CD4-positive, alpha-beta memory T cell (primary cell): ENCODE measurements at regions not wholly inside any gene's neighbourhood (a gene's known extent, or its start where the extent isn't known, plus 50 kb on each side); places are given as distances from the start of the nearest gene placed in this dataset.

Experiments
- CTCF ChIA-PET: fragments of 350-600 bp; sonication (Branson Sonifier 250); formaldehyde crosslinking; loops from one replicate; lab custom pipeline; 2021; ENCODE audit warnings: inconsistent platforms; ENCODE audit not compliant: partially characterized antibody; lab: Charles Lee
- POLR2A ChIA-PET: fragments of 350-600 bp; sonication (Branson Sonifier 250); formaldehyde crosslinking; loops from one replicate; lab custom pipeline; 2021; ENCODE audit not compliant: partially characterized antibody; lab: Charles Lee
- DNase-seq, 5 donors: peaks; one replicate each; pipeline versions ENCODE4 v3.0.0 to v3.0.0-alpha.2; 2020 to 2022; ENCODE audit warnings: mixed read lengths in 1 of 5
- H3K27ac ChIP-seq: one replicate; pipeline ENCODE4 v1.7.0; 2013; ENCODE audit warnings: low read depth, low read length
- H3K27me3 ChIP-seq: 2 replicates; pipeline ENCODE4 v1.7.0; 2013; ENCODE audit warnings: mild to moderate bottlenecking, low read length, moderate library complexity; ENCODE audit not compliant: insufficient read depth
- H3K36me3 ChIP-seq: 2 replicates; pipeline ENCODE4 v1.7.0; 2013; ENCODE audit warnings: mild to moderate bottlenecking, low read length, moderate library complexity; ENCODE audit not compliant: insufficient read depth
- H3K4me1 ChIP-seq: 2 replicates; pipeline ENCODE4 v1.7.0; 2013; ENCODE audit warnings: mild to moderate bottlenecking, low read length, moderate library complexity; ENCODE audit not compliant: insufficient read depth
- H3K4me3 ChIP-seq, 2 donors: one replicate each; pipeline ENCODE4 v1.7.0; 2013; ENCODE audit warnings: low read length in 2 of 2, mild to moderate bottlenecking in 1 of 2
- H3K9me3 ChIP-seq, 2 donors: one replicate each; pipeline ENCODE4 v1.7.0; 2013; ENCODE audit warnings: low read length in 2 of 2, control low read depth in 1 of 2; ENCODE audit not compliant: control insufficient read depth in 1 of 2
- H3K27ac Mint-ChIP-seq, 7 donors: one replicate each; pipeline ENCODE4 v1.8.0; 2020 to 2021; ENCODE audit warnings: mixed read lengths in 7 of 7, mild to moderate bottlenecking in 6 of 7, inconsistent platforms in 3 of 7, moderate library complexity in 3 of 7
- H3K27me3 Mint-ChIP-seq, 2 donors: one replicate each; pipeline ENCODE4 v1.8.0; 2020 to 2021; ENCODE audit warnings: mixed read lengths in 2 of 2
- H3K36me3 Mint-ChIP-seq, 2 donors: one replicate each; pipeline ENCODE4 v1.8.0; 2020 to 2021; ENCODE audit warnings: mixed read lengths in 2 of 2, inconsistent platforms in 1 of 2, mild to moderate bottlenecking in 1 of 2
- H3K4me1 Mint-ChIP-seq, 4 donors: one replicate each; pipeline ENCODE4 v1.8.0; 2020 to 2021; ENCODE audit warnings: mixed read lengths in 4 of 4, mild to moderate bottlenecking in 1 of 4
- H3K4me3 Mint-ChIP-seq, 8 donors: one replicate each; pipeline ENCODE4 v1.8.0; 2020 to 2021; ENCODE audit warnings: mixed read lengths in 8 of 8, mild to moderate bottlenecking in 7 of 8, moderate library complexity in 6 of 8, inconsistent platforms in 3 of 8
- H3K9me3 Mint-ChIP-seq, 8 donors: one replicate each; pipeline ENCODE4 v1.8.0; 2020 to 2021; ENCODE audit warnings: mixed read lengths in 8 of 8, mild to moderate bottlenecking in 5 of 8, inconsistent platforms in 3 of 8, moderate library complexity in 1 of 8
- intact Hi-C: fragments of 100-400 bp; cut with micrococcal nuclease; formaldehyde crosslinking; loops from one replicate; pipeline ENCODE4 v1.15.1; 2023

DNA sequence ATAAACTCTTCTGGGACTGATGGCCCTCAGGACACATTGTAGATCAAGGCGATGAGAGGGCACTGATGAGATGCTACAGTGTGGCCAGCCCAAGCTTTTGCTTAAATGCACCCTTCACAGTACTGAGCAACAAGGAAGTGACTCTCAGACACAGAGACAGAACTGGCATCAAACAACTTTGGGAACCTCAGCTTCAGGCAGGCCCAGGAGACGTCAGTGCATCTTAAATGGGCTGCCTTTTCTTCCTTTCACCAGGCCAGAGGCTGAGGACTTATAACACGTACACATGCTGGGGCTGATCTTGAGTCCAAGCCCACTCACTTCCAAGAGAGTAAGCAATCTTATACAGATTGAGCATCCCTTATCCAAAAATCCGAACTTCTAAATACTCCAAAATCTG is 386.1 kb upstream of the C16orf82 start:
- intact Hi-C loops: no loop called here
- Mint-ChIP-seq H3K9me3 (peaks cover 0 to 4% (median 0%) of the 10 kb centered on the region in 8 donors), H3K4me1 (no peaks in the 10 kb centered on the region), H3K36me3 (no peaks in the 10 kb centered on the region), H3K27ac (no peak overlapping the region), H3K4me3 (no peak overlapping the region), H3K27me3 (peaks cover 3 to 4% of the 10 kb centered on the region in 2 donors)
- Histone ChIP-seq H3K36me3 (no peaks in the 10 kb centered on the region), H3K4me1 (no peaks in the 10 kb centered on the region), H3K4me3 (no peak overlapping the region), H3K27me3 (no peaks in the 10 kb centered on the region), H3K27ac (no peak overlapping the region), H3K9me3 (no peaks in the 10 kb centered on the region)
- POLR2A ChIA-PET: no interaction called here
- DNase-seq: no peak
- CTCF ChIA-PET: no interaction called here

DNA sequence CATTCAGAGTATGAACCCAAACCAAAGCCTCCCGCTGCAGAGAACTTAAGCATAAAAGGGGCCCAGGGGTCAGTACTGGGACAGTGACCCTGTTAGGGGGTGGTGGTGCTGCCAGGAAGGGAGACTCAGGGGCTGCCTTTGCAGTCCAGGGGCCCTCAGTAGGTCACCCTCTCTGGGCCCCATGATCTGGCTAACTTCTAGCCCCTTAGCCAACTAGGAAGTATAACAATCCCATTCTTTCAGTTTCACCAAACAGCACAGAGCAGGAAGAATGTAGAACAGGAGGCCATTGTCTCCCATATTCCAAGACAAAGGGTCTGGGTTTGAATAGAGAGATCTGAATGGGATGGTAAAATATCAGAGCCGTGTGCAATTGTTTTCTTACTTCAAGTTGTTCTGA is 378.6 kb upstream of the C16orf82 start:
- H3K27ac Mint-ChIP-seq: no peak overlapping the region
- no peaks in the 10 kb centered on the region for H3K36me3 Mint-ChIP-seq
- no peaks in the 10 kb centered on the region for H3K4me1 ChIP-seq
- no peak for DNase-seq
- H3K4me1 Mint-ChIP-seq: no peaks in the 10 kb centered on the region
- CTCF ChIA-PET: no interaction called here
- H3K36me3 ChIP-seq: no peaks in the 10 kb centered on the region
- intact Hi-C loops: no loop called here
- H3K4me3 ChIP-seq: no peak overlapping the region
- POLR2A ChIA-PET: no interaction called here
- H3K4me3 Mint-ChIP-seq: no peak overlapping the region
- H3K27me3 Mint-ChIP-seq: peaks cover 2 to 10% of the 10 kb centered on the region in 2 donors
- H3K9me3 ChIP-seq: no peaks in the 10 kb centered on the region
- no peaks in the 10 kb centered on the region for H3K27me3 ChIP-seq
- H3K27ac ChIP-seq: no peak overlapping the region
- H3K9me3 Mint-ChIP-seq: peaks cover 0 to 6% (median 0%) of the 10 kb centered on the region in 8 donors

DNA sequence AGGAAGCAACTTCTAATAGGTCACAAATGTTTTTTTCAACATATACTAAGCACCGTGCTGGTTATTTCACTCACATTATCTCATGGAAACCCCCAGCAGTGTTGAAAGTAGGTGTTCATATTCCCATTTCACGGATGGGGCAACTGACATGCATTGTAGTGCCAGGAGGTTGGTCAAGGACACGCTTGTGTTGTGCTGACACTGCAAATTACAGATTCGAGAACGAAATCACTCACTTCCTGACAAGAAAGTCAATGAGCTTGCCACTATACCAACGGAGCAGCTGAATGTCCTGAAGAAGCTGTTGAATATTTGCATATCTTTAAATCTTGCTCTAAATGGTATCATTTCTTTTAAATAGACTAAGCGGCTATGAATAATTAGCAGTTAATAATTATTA is 378.0 kb upstream of the C16orf82 start:
- Histone ChIP-seq H3K4me3 (no peak overlapping the region), H3K27me3 (no peaks in the 10 kb centered on the region), H3K9me3 (no peaks in the 10 kb centered on the region), H3K27ac (no peak overlapping the region), H3K4me1 (no peaks in the 10 kb centered on the region), H3K36me3 (no peaks in the 10 kb centered on the region)
- Mint-ChIP-seq H3K4me3 (no peak overlapping the region), H3K9me3 (peaks cover 0 to 6% (median 0%) of the 10 kb centered on the region in 8 donors), H3K27me3 (peaks cover 5 to 10% of the 10 kb centered on the region in 2 donors), H3K27ac (no peak overlapping the region), H3K4me1 (no peaks in the 10 kb centered on the region), H3K36me3 (no peaks in the 10 kb centered on the region)
- ChIA-PET POLR2A (no interaction called here), CTCF (no interaction called here)
- DNase-seq: no peak
- intact Hi-C loops: no loop called here

DNA sequence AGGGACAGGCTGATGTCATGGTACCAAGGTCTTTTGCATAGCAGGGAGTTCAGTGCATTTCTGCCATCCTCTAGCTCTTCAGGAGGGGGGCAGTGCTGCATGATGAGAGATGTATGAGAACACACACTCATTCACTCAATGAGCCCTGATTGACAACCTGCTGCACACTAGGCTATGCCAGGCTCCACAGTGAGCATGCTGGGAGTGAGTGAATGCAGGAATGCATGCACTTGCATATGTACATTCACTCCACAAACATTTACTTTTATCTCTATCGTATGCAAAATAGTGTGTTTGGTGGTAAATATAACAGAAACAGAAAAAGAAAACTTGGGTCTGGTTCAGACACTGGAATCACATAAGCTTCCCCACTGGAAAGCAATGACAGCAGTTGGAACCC is 374.1 kb upstream of the C16orf82 start:
- Histone ChIP-seq H3K4me1 (no peaks in the 10 kb centered on the region), H3K9me3 (no peaks in the 10 kb centered on the region), H3K27me3 (no peaks in the 10 kb centered on the region), H3K4me3 (no peak overlapping the region), H3K27ac (no peak overlapping the region), H3K36me3 (no peaks in the 10 kb centered on the region)
- CTCF ChIA-PET: no interaction called here
- Mint-ChIP-seq H3K4me1 (no peaks in the 10 kb centered on the region), H3K27ac (no peak overlapping the region), H3K4me3 (no peak overlapping the region), H3K27me3 (peaks cover 5 to 8% of the 10 kb centered on the region in 2 donors), H3K9me3 (peaks cover 0 to 4% (median 0%) of the 10 kb centered on the region in 8 donors), H3K36me3 (no peaks in the 10 kb centered on the region)
- DNase-seq: no peak
- intact Hi-C loops: no loop called here
- POLR2A ChIA-PET: no interaction called here

DNA sequence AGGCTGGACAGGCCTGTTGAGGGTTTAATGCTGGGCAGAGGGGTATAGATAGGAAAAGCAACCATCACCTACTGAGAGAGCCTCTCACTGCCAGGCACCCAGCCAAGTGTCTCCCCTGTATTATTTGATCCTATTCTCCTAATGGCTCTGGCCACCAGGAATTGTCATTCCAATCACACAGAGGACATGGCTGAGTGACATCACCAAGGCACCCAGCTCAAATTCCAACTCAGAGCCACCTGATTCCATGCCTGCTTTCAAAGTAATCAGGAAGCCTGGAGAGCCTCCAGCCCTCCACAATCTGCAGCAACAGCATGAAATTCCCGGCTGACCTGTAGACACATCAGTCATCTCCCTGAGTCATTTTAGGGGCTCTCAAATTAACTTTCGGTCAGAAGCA is 368.9 kb upstream of the C16orf82 start:
- no peaks in the 10 kb centered on the region for H3K4me1 Mint-ChIP-seq
- H3K27ac Mint-ChIP-seq: no peak overlapping the region
- Histone ChIP-seq H3K27me3 (no peaks in the 10 kb centered on the region), H3K36me3 (no peaks in the 10 kb centered on the region), H3K4me1 (no peaks in the 10 kb centered on the region), H3K4me3 (no peak overlapping the region), H3K9me3 (no peaks in the 10 kb centered on the region), H3K27ac (no peak overlapping the region)
- ChIA-PET POLR2A (no interaction called here), CTCF (no interaction called here)
- H3K27me3 Mint-ChIP-seq: peaks cover 5 to 6% of the 10 kb centered on the region in 2 donors
- intact Hi-C loops: no loop called here
- no peaks in the 10 kb centered on the region for H3K36me3 Mint-ChIP-seq
- H3K9me3 Mint-ChIP-seq: peaks cover 0 to 15% (median 6%) of the 10 kb centered on the region in 8 donors
- H3K4me3 Mint-ChIP-seq: no peak overlapping the region
- DNase-seq: no peak

DNA sequence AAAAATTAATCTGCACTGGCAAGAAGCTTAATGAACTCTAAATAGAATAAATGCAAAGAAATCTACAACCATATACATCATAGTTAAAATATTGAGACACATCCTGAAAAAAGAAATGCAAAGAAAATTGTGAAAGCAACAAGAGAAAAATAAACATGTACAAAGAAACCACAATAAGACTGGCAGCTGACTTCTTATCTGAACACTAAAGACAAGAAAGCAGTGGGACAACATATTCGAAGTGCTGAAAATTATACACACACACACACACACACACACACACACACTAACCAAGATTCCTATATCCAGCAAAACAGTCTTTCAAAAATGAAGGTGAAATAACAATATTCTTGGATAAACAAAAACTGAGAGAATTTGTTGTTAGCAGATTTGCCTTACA is 366.5 kb upstream of the C16orf82 start:
- Mint-ChIP-seq H3K9me3 (peaks cover 0 to 15% (median 6%) of the 10 kb centered on the region in 8 donors), H3K27ac (no peak overlapping the region), H3K4me3 (no peak overlapping the region), H3K27me3 (peaks cover 1 to 5% of the 10 kb centered on the region in 2 donors), H3K4me1 (no peaks in the 10 kb centered on the region), H3K36me3 (no peaks in the 10 kb centered on the region)
- ChIA-PET POLR2A (no interaction called here), CTCF (interaction anchor here (1.4 kb wide), 1 partner anchor 35 kb away, joined by 4 read pairs; no protein-coding TSS in a partner anchor)
- Histone ChIP-seq H3K36me3 (no peaks in the 10 kb centered on the region), H3K4me3 (no peak overlapping the region), H3K9me3 (no peaks in the 10 kb centered on the region), H3K27ac (no peak overlapping the region), H3K27me3 (no peaks in the 10 kb centered on the region), H3K4me1 (no peaks in the 10 kb centered on the region)
- intact Hi-C loops: no loop called here
- no peak for DNase-seq

DNA sequence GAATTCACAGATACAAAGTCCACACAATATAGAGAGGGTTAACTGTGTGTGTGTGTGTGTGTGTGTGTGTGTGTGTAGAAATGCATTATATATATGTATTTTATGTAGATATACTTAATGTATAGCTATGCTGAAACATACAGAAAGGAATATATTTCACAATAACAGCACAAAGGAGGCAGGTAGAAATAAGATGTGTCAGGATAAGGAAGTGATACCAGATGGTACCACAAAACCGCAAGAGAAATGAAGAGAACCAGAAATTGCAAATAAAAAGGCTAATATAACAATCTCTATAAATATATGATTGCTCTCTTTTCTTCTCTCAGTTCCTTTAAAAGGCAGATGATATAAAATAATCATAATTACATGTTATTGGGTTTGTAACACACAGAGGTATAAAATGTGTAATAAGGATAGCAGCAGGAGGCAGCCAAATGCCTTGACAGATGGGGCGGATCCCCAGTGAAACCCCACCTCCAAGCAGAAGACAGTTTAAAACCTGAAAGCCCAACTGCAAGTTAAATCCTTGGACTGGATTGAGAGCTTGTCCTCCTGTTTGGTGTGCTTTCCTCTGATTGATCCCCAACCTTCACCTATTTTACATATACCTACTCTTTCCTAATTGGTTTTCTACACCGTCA is 365.4 kb upstream of the C16orf82 start:
- Histone ChIP-seq H3K9me3 (no peaks in the 10 kb centered on the region), H3K27ac (no peak overlapping the region), H3K27me3 (no peaks in the 10 kb centered on the region), H3K4me3 (no peak overlapping the region), H3K4me1 (no peaks in the 10 kb centered on the region), H3K36me3 (no peaks in the 10 kb centered on the region)
- Mint-ChIP-seq H3K36me3 (no peaks in the 10 kb centered on the region), H3K27me3 (peaks cover 1 to 5% of the 10 kb centered on the region in 2 donors), H3K27ac (no peak overlapping the region), H3K9me3 (peaks cover 0 to 15% (median 6%) of the 10 kb centered on the region in 8 donors), H3K4me1 (no peaks in the 10 kb centered on the region), H3K4me3 (no peak overlapping the region)
- ChIA-PET POLR2A (no interaction called here), CTCF (no interaction called here)
- intact Hi-C loops: no loop called here
- DNase-seq: no peak
